WERI-Rb-1 (cell line): ENCODE measurements at regions not wholly inside any gene's neighbourhood (a gene's known extent, or its start where the extent isn't known, plus 50 kb on each side); places are given as distances from the start of the nearest gene placed in this dataset.

Source experiments
- DNase-seq: peaks from one replicate; pipeline ENCODE4 v3.0.0-alpha.2; 2020
- H3K27ac ChIP-seq: fragments of 250-450 bp; sonication (Bioruptor Pico); 2 replicates; pipeline ENCODE4 v1.5.1; 2020; ENCODE audit warnings: mild to moderate bottlenecking, moderate library complexity
- H3K27me3 ChIP-seq: fragments of 250-450 bp; sonication (Bioruptor Pico); 2 replicates; pipeline ENCODE4 v1.5.1; 2021; ENCODE audit warnings: mild to moderate bottlenecking, low read depth, moderate library complexity; ENCODE audit not compliant: insufficient read depth, severe bottlenecking
- H3K36me3 ChIP-seq: fragments of 250-450 bp; sonication (Bioruptor Pico); 2 replicates; pipeline ENCODE4 v1.5.1; 2020; ENCODE audit warnings: mild to moderate bottlenecking, moderate library complexity
- H3K4me3 ChIP-seq: 2 replicates; pipeline ENCODE4 v1.5.1; 2011; ENCODE audit warnings: low read depth, mild to moderate bottlenecking, control low read depth, low read length
- H3K9me3 ChIP-seq: fragments of 250-450 bp; sonication (Bioruptor Pico); 2 replicates; pipeline ENCODE4 v1.5.1; 2021; ENCODE audit warnings: mild to moderate bottlenecking, moderate library complexity; ENCODE audit not compliant: severe bottlenecking
- CTCF ChIP-seq: IDR thresholded peaks from 2 replicates; pipeline ENCODE4 v1.5.1; 2011; ENCODE audit warnings: low read depth, mild to moderate bottlenecking, control low read depth, inconsistent platforms, low read length

- Histone ChIP-seq H3K9me3 (no peaks in the 10 kb centered on the region), H3K27ac (no peak overlapping the region), H3K4me3 (no peak overlapping the region), H3K36me3 (no peaks in the 10 kb centered on the region), H3K27me3 (no peaks in the 10 kb centered on the region)
- TF ChIP-seq CTCF: no peak
- no peak for DNase-seq
Measured at GRCh38 chr2:196549052-196549451, 90.5 kb upstream of the CCDC150 start.

- no peak for DNase-seq
- Histone ChIP-seq H3K4me3 (no peak overlapping the region), H3K9me3 (no peaks in the 10 kb centered on the region), H3K27me3 (no peaks in the 10 kb centered on the region), H3K36me3 (no peaks in the 10 kb centered on the region), H3K27ac (no peak overlapping the region)
- TF ChIP-seq CTCF: no peak
Measured at GRCh38 chr2:196551014-196551413, 88.5 kb upstream of the CCDC150 start.

- Histone ChIP-seq H3K4me3 (no peak overlapping the region), H3K27me3 (no peaks in the 10 kb centered on the region), H3K9me3 (no peaks in the 10 kb centered on the region), H3K36me3 (no peaks in the 10 kb centered on the region), H3K27ac (no peak overlapping the region)
- no peak for TF ChIP-seq CTCF
- DNase-seq: no peak
Measured at GRCh38 chr2:196555161-196555560, 84.4 kb upstream of the CCDC150 start.

- Histone ChIP-seq H3K4me3 (no peak overlapping the region), H3K36me3 (no peaks in the 10 kb centered on the region), H3K9me3 (no peaks in the 10 kb centered on the region), H3K27me3 (no peaks in the 10 kb centered on the region), H3K27ac (no peak overlapping the region)
- no peak for TF ChIP-seq CTCF
- peak; percentile 70 for DNase-seq
Measured at GRCh38 chr2:196555726-196556125, 83.8 kb upstream of the CCDC150 start.

GRCh38 chr2:196558497-196558896, 81.0 kb upstream of the CCDC150 start:
- no peak for DNase-seq
- Histone ChIP-seq H3K36me3 (no peaks in the 10 kb centered on the region), H3K4me3 (no peak overlapping the region), H3K27ac (no peak overlapping the region), H3K27me3 (no peaks in the 10 kb centered on the region), H3K9me3 (no peaks in the 10 kb centered on the region)
- TF ChIP-seq CTCF: no peak

GRCh38 chr2:196563876-196564275, 75.6 kb upstream of the CCDC150 start:
- no peak for TF ChIP-seq CTCF
- H3K9me3 ChIP-seq: no peaks in the 10 kb centered on the region
- DNase-seq: no peak
- no peaks in the 10 kb centered on the region for H3K27me3 ChIP-seq
- H3K27ac ChIP-seq: no peak overlapping the region
- no peaks in the 10 kb centered on the region for H3K36me3 ChIP-seq
- no peak overlapping the region for H3K4me3 ChIP-seq
